AG04450 (cell line): ENCODE measurements at regions not wholly inside any gene's neighbourhood (a gene's known extent, or its start where the extent isn't known, plus 50 kb on each side); places are given as distances from the start of the nearest gene placed in this dataset.

Experiments used
- CTCF ChIA-PET: fragments of 300-600, 350-600 bp; formaldehyde crosslinking; extraction: SDS; loops from one replicate; lab custom pipeline; 2022; ENCODE audit warnings: antibody characterized with exemption, inconsistent platforms; lab: Charles Lee
- POLR2A ChIA-PET: fragments of 350-600 bp; formaldehyde crosslinking; extraction: SDS; loops from one replicate; lab custom pipeline; 2021; ENCODE audit warnings: antibody characterized with exemption, inconsistent platforms; lab: Yijun Ruan, JAX
- DNase-seq: peaks from one replicate; pipeline ENCODE4 v3.0.0-alpha.2; 2011; ENCODE audit warnings: low read depth, low spot score
- H3K27ac ChIP-seq: one replicate; pipeline ENCODE4 v1.5.1; 2012; ENCODE audit warnings: low read depth, low read length, control low read depth
- H3K27me3 ChIP-seq: one replicate; pipeline ENCODE4 v1.6.0; 2012; ENCODE audit warnings: low read length; ENCODE audit not compliant: control insufficient read depth, insufficient read depth
- H3K4me3 ChIP-seq: 2 replicates; pipeline ENCODE4 v1.5.1; 2011; ENCODE audit warnings: mild to moderate bottlenecking, low read depth, low read length, control low read depth
- H3K9me3 ChIP-seq: 2 replicates; pipeline ENCODE4 v1.5.1; 2012; ENCODE audit warnings: low read length; ENCODE audit not compliant: control insufficient read depth, insufficient read depth
- CTCF ChIP-seq: IDR thresholded peaks from 2 replicates; pipeline ENCODE4 v1.5.1; 2011; ENCODE audit warnings: low read depth, low read length, control low read depth, inconsistent platforms

- no peak for DNase-seq
- POLR2A ChIA-PET, result no interaction called here
- CTCF ChIA-PET, result no interaction called here
- Histone ChIP-seq H3K27ac (no peak overlapping the region), H3K4me3 (no peak overlapping the region), H3K27me3 (no peaks in the 10 kb centered on the region), H3K9me3 (peaks cover 3% of the 10 kb centered on the region; the same call in 1 of the 2 replicates)
- TF ChIP-seq CTCF, result no peak
Measured at GRCh38 chr17:54013072-54013471, 190.3 kb downstream of the KIF2B start.

GRCh38 chr17:54015734-54016133 lies 193.0 kb downstream of the KIF2B start:
- no peak for DNase-seq
- ChIA-PET CTCF (no interaction called here), POLR2A (no interaction called here)
- no peaks in the 10 kb centered on the region for H3K27me3 ChIP-seq
- H3K27ac ChIP-seq, result no peak overlapping the region
- peaks cover 3% of the 10 kb centered on the region; the same call in 1 of the 2 replicates for H3K9me3 ChIP-seq
- TF ChIP-seq CTCF, result no peak
- no peak overlapping the region for H3K4me3 ChIP-seq

GRCh38 chr17:54021418-54021817 lies 198.7 kb downstream of the KIF2B start:
- ChIA-PET CTCF (no interaction called here), POLR2A (no interaction called here)
- TF ChIP-seq CTCF, result no peak
- Histone ChIP-seq H3K27me3 (no peaks in the 10 kb centered on the region), H3K27ac (no peak overlapping the region), H3K9me3 (no peaks in the 10 kb centered on the region), H3K4me3 (no peak overlapping the region)
- no peak for DNase-seq

- ChIA-PET POLR2A (no interaction called here), CTCF (no interaction called here)
- no peak overlapping the region for H3K27ac ChIP-seq
- DNase-seq, result no peak
- TF ChIP-seq CTCF, result no peak
- no peaks in the 10 kb centered on the region for H3K27me3 ChIP-seq
- H3K9me3 ChIP-seq, result peaks cover 24% of the 10 kb centered on the region
- no peak overlapping the region for H3K4me3 ChIP-seq
Measured at GRCh38 chr17:54028986-54029580, 206.4 kb downstream of the KIF2B start.

- Histone ChIP-seq H3K4me3 (no peak overlapping the region), H3K27me3 (no peaks in the 10 kb centered on the region), H3K9me3 (peaks cover 24% of the 10 kb centered on the region), H3K27ac (no peak overlapping the region)
- TF ChIP-seq CTCF, result no peak
- DNase-seq, result no peak
- ChIA-PET POLR2A (no interaction called here), CTCF (no interaction called here)
Measured at GRCh38 chr17:54029986-54030385, 207.3 kb downstream of the KIF2B start.
